ENCODE measurements at regions not wholly inside any gene's neighbourhood (a gene's known extent, or its start where the extent isn't known, plus 50 kb on each side); places are given as distances from the start of the nearest gene placed in this dataset.
"Not testable (repeated sequence)": the region's sequence is repeated elsewhere in the genome, so short reads cannot be mapped to it uniquely, and the experiment has no call there.

DNA sequence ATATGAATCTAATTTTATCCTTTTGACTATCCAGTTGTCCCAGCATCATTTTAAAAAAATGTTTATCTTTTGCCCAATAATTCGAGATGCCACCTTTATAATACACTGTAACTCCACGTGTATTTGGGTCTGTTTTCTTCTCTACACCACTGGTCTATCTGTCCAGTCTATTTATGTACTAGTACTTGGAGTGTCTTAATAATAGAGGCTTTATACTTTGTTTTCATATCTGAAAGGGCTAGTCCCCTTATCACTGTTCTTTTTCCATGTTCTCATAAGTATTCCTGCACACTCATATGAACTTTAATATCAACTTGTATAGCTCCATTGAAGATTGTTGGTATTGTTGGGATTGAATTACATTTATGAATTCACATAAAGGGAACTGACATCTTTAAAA is 101.1 kb upstream of the RMP24 start:
- no peaks in the 10 kb centered on the region for H3K36me3 ChIP-seq (ENCODE audit: insufficient read depth, low read length)
- no peak overlapping the region for H3K27ac ChIP-seq (ENCODE audit: low read depth, low read length)
- H3K4me1 ChIP-seq (ENCODE audit: insufficient read depth, low read length) = no peaks in the 10 kb centered on the region
- H3K27me3 ChIP-seq (ENCODE audit: insufficient read depth, low read length) = no peaks in the 10 kb centered on the region
- peaks cover 16% of the 10 kb centered on the region for H3K9me3 ChIP-seq (ENCODE audit: insufficient read depth, low read depth, low read length)
- H3K9ac ChIP-seq (ENCODE audit: low read depth, low read length) = no peak overlapping the region
- 93% methylated on average over 2 of the region's 2 CpGs for WGBS
- no peak overlapping the region for H3K4me3 ChIP-seq (ENCODE audit: low read length)

- Histone ChIP-seq H3K4me3 (ENCODE audit: low read length) (no peak overlapping the region), H3K36me3 (ENCODE audit: insufficient read depth, low read length) (no peaks in the 10 kb centered on the region), H3K27me3 (ENCODE audit: insufficient read depth, low read length) (no peaks in the 10 kb centered on the region), H3K4me1 (ENCODE audit: insufficient read depth, low read length) (no peaks in the 10 kb centered on the region), H3K27ac (ENCODE audit: low read depth, low read length) (no peak overlapping the region), H3K9me3 (ENCODE audit: insufficient read depth, low read depth, low read length) (peaks cover 16% of the 10 kb centered on the region), H3K9ac (ENCODE audit: low read depth, low read length) (no peak overlapping the region)
- WGBS = 85% methylated on average over 1 of the region's 1 CpG
Observed at GRCh38 chr18:35875566-35875965, 96.9 kb upstream of the RMP24 start.

DNA sequence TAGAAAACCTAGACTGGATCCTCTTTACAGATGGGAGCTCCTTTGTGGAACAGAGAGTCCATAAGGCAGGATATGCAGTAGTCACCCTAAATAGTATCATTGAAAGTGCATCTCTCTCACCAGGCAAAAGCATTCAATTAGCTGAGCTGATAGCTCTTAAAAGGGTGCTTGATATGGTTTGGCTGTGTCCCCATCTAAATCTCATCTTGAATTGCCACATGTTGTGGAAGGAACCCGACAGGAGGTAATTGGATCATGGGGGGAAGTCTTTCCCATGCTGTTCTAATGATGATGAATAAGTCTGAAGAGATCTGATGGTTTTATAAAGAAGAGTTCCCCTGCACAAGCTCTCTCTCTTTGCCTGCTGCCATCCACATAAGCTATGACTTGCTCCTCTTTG is 96.2 kb upstream of the RMP24 start:
- Histone ChIP-seq H3K27ac (ENCODE audit: low read depth, low read length) (no peak overlapping the region), H3K9me3 (ENCODE audit: insufficient read depth, low read depth, low read length) (peaks cover 16% of the 10 kb centered on the region), H3K36me3 (ENCODE audit: insufficient read depth, low read length) (no peaks in the 10 kb centered on the region), H3K4me1 (ENCODE audit: insufficient read depth, low read length) (peaks cover 5% of the 10 kb centered on the region; the same call in 1 of the 2 replicates), H3K9ac (ENCODE audit: low read depth, low read length) (no peak overlapping the region), H3K4me3 (ENCODE audit: low read length) (no peak overlapping the region), H3K27me3 (ENCODE audit: insufficient read depth, low read length) (no peaks in the 10 kb centered on the region)
- 100% methylated on average over 1 of the region's 1 CpG for WGBS

DNA sequence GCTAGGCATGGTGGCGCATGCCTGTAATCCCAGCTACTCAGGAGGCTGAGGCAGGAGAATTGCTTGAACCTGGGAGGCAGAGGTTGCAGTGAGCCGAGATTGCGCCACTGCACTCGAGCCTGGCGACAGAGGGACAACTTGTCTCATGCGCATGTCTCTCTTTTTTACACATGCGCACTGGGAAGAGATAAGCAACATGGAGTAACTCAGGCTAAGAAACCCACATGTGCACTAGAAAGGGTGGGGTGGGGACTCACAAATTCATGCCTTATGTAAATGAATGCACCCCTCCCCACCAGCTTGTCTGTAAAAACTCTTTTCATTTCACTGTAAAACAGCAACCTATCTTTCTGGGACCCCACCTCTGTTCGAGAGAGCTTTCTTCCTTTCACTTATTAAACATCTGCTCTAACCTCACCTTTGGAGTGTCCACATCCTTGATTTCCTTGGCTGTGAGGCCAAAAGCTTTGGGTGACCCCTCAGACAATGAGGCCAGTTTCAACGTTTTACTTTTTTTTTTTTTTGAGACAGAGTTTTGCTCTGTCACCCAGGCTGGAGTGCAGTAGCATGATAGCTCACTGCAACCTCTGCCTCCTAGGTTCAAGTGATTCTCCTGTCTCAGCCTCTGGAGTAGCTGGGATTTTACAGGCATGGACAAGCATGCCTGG is 91.6 kb upstream of the RMP24 start:
- 89% methylated on average over 9 of the region's 9 CpGs for WGBS
- H3K36me3 ChIP-seq (ENCODE audit: insufficient read depth, low read length) = no peaks in the 10 kb centered on the region
- H3K9ac ChIP-seq (ENCODE audit: low read depth, low read length) = no peak overlapping the region
- H3K4me1 ChIP-seq (ENCODE audit: insufficient read depth, low read length) = peaks cover 14% of the 10 kb centered on the region
- no peaks in the 10 kb centered on the region for H3K27me3 ChIP-seq (ENCODE audit: insufficient read depth, low read length)
- H3K9me3 ChIP-seq (ENCODE audit: insufficient read depth, low read depth, low read length) = no peaks in the 10 kb centered on the region
- H3K27ac ChIP-seq (ENCODE audit: low read depth, low read length) = no peak overlapping the region
- no peak overlapping the region for H3K4me3 ChIP-seq (ENCODE audit: low read length)

- Histone ChIP-seq H3K27ac (ENCODE audit: low read depth, low read length) (no peak overlapping the region), H3K4me1 (ENCODE audit: insufficient read depth, low read length) (peaks cover 17% of the 10 kb centered on the region), H3K27me3 (ENCODE audit: insufficient read depth, low read length) (no peaks in the 10 kb centered on the region), H3K36me3 (ENCODE audit: insufficient read depth, low read length) (no peaks in the 10 kb centered on the region), H3K4me3 (ENCODE audit: low read length) (no peak overlapping the region), H3K9ac (ENCODE audit: low read depth, low read length) (no peak overlapping the region), H3K9me3 (ENCODE audit: insufficient read depth, low read depth, low read length) (0 out of 2 replicates have a peak, but pooled peaks cover 2% of the 10 kb centered on the region)
- WGBS = 87% methylated on average over 4 of the region's 5 CpGs
Observed at GRCh38 chr18:35888329-35888728, 84.2 kb upstream of the RMP24 start.

DNA sequence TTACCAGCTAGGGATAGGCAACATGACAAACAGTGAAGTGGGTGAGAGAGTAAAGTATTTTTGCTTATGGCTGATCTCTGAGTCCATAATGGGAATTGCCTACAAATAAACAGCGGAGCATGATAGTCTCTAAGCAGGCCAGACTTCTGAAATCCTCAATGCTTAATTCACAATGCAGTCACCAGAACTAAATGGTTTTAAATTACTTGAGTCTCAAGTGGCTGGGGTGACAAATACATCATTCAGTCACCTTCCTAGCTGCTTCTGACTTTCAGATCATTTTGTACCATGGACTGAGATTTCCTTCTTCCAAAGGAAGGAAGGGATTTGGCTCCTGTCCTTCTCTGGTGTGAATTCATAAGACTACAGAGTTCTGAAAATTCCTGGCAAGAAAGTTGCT is 82.8 kb upstream of the RMP24 start:
- 94% methylated on average over 1 of the region's 1 CpG for WGBS
- Histone ChIP-seq H3K27ac (ENCODE audit: low read depth, low read length) (no peak overlapping the region), H3K27me3 (ENCODE audit: insufficient read depth, low read length) (no peaks in the 10 kb centered on the region)

GRCh38 chr18:35890323-35890722 is 82.2 kb upstream of the RMP24 start:
- Histone ChIP-seq H3K4me1 (ENCODE audit: insufficient read depth, low read length) (peaks cover 8% of the 10 kb centered on the region), H3K4me3 (ENCODE audit: low read length) (no peak overlapping the region), H3K27me3 (ENCODE audit: insufficient read depth, low read length) (no peaks in the 10 kb centered on the region), H3K9ac (ENCODE audit: low read depth, low read length) (no peak overlapping the region), H3K9me3 (ENCODE audit: insufficient read depth, low read depth, low read length) (0 out of 2 replicates have a peak, but pooled peaks cover 2% of the 10 kb centered on the region), H3K36me3 (ENCODE audit: insufficient read depth, low read length) (peaks cover 8% of the 10 kb centered on the region; the same call in 1 of the 2 replicates), H3K27ac (ENCODE audit: low read depth, low read length) (no peak overlapping the region)
- WGBS = 85% methylated on average over 3 of the region's 3 CpGs

More for the DNA sequence above, 82.8 kb upstream of the RMP24 start:
- Histone ChIP-seq H3K4me1 (ENCODE audit: insufficient read depth, low read length) (peaks cover 8% of the 10 kb centered on the region), H3K9ac (ENCODE audit: low read depth, low read length) (no peak overlapping the region), H3K4me3 (ENCODE audit: low read length) (no peak overlapping the region), H3K9me3 (ENCODE audit: insufficient read depth, low read depth, low read length) (0 out of 2 replicates have a peak, but pooled peaks cover 2% of the 10 kb centered on the region), H3K36me3 (ENCODE audit: insufficient read depth, low read length) (peaks cover 2% of the 10 kb centered on the region; the same call in 1 of the 2 replicates)

DNA sequence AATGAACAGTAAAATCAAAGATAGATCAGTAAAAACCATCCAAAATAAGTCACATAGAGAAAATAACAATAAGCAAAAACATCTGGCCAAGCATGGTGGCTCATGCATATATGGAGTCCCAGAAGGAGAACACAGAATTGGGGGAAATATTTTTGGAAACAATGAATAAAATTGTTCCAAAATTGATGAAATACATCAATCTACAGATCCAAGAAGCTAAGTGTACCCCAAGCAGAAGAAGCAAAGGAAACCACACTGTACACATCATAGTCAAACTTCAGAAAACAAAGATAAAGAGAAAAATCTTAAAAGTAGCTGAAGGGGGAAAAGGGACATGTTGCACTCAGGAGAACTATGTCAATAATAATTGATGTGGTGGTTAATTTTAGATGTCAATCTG is 80.4 kb upstream of the RMP24 start:
- H3K4me1 ChIP-seq (ENCODE audit: insufficient read depth, low read length) = peaks cover 8% of the 10 kb centered on the region
- H3K4me3 ChIP-seq (ENCODE audit: low read length) = no peak overlapping the region
- peaks cover 16% of the 10 kb centered on the region for H3K9me3 ChIP-seq (ENCODE audit: insufficient read depth, low read depth, low read length)
- no peak overlapping the region for H3K27ac ChIP-seq (ENCODE audit: low read depth, low read length)
- H3K36me3 ChIP-seq (ENCODE audit: insufficient read depth, low read length) = peaks cover 23% of the 10 kb centered on the region
- H3K27me3 ChIP-seq (ENCODE audit: insufficient read depth, low read length) = no peaks in the 10 kb centered on the region
- no peak overlapping the region for H3K9ac ChIP-seq (ENCODE audit: low read depth, low read length)

GRCh38 chr18:35897481-35897880 is 75.0 kb upstream of the RMP24 start:
- peaks cover 27% of the 10 kb centered on the region for H3K9me3 ChIP-seq (ENCODE audit: insufficient read depth, low read depth, low read length)
- H3K4me1 ChIP-seq (ENCODE audit: insufficient read depth, low read length); H3K27ac ChIP-seq (ENCODE audit: low read depth, low read length); H3K9ac ChIP-seq (ENCODE audit: low read depth, low read length); H3K27me3 ChIP-seq (ENCODE audit: insufficient read depth, low read length); H3K4me3 ChIP-seq (ENCODE audit: low read length): not testable (repeated sequence)
- 94% methylated on average over 13 of the region's 13 CpGs for WGBS
- H3K36me3 ChIP-seq (ENCODE audit: insufficient read depth, low read length) = peaks cover 29% of the 10 kb centered on the region

DNA sequence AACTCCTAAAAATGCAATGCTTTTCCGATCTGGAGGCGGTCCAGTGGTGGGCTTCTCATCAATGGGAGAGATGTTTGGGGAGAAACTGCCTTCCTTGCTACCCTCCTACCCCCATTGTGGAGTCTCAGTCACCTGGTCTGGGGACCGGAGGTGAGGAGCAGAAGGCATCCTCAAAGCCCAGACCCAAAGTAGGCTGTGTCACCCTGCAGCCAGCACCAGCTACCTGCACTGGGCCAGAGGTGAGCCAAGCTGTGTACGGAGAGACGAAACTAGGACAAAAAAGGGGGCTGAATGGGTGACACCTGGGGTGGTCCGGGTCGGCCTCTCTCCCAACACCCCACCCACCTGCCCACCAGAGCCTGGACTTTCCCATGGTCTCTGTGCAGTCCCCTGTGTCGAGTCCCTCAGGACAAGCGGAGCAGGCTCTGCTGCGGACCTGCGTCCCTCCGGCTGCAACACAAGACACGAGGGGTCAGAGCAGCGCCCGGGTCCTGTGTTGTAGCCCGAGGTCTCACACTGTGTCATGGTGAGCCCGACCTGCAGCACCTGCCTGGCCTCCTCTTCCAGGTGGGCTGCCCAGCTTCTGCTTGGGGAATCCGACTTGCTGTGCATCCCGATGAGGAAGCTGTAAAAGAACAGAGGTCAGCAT is 68.0 kb upstream of the RMP24 start:
- Histone ChIP-seq H3K9ac (ENCODE audit: low read depth, low read length) (no peak overlapping the region), H3K4me3 (ENCODE audit: low read length) (no peak overlapping the region), H3K27ac (ENCODE audit: low read depth, low read length) (no peak overlapping the region), H3K36me3 (ENCODE audit: insufficient read depth, low read length) (peaks cover 18% of the 10 kb centered on the region; the same call in 1 of the 2 replicates), H3K27me3 (ENCODE audit: insufficient read depth, low read length) (no peaks in the 10 kb centered on the region), H3K9me3 (ENCODE audit: insufficient read depth, low read depth, low read length) (no peaks in the 10 kb centered on the region), H3K4me1 (ENCODE audit: insufficient read depth, low read length) (no peaks in the 10 kb centered on the region)
- 96% methylated on average over 19 of the region's 19 CpGs for WGBS

- Histone ChIP-seq H3K36me3 (ENCODE audit: insufficient read depth, low read length) (peaks cover 19% of the 10 kb centered on the region; the same call in 1 of the 2 replicates), H3K9me3 (ENCODE audit: insufficient read depth, low read depth, low read length) (no peaks in the 10 kb centered on the region), H3K27ac (ENCODE audit: low read depth, low read length) (no peak overlapping the region), H3K4me1 (ENCODE audit: insufficient read depth, low read length) (no peaks in the 10 kb centered on the region), H3K9ac (ENCODE audit: low read depth, low read length) (no peak overlapping the region), H3K4me3 (ENCODE audit: low read length) (no peak overlapping the region), H3K27me3 (ENCODE audit: insufficient read depth, low read length) (no peaks in the 10 kb centered on the region)
- 95% methylated on average over 9 of the region's 10 CpGs for WGBS
Observed at GRCh38 chr18:35905436-35905835, 67.0 kb upstream of the RMP24 start.
